ENCODE measurements at regions not wholly inside any gene's neighbourhood (a gene's known extent, or its start where the extent isn't known, plus 50 kb on each side); places are given as distances from the start of the nearest gene placed in this dataset.

GRCh38 chr3:166282931-166283330 lies 445.7 kb upstream of the BCHE start:
- TF ChIP-seq CTCF (optimal IDR thresholded peaks at IDR 0.05 in 1 of 3, IDR thresholded peaks at IDR 0.05 in 1 of 3, conservative IDR thresholded peaks at IDR 0.05 in 1 of 3; ENCODE audit: extremely low read depth in 1 of 3, insufficient read depth in 2 of 3, low read length in 3 of 3) (no peak), EZH2 (IDR thresholded peaks at IDR 0.05; ENCODE audit: low read length) (no peak)

All from keratinocyte (primary cell).